GM19372 (cell line): ENCODE measurements at regions not wholly inside any gene's neighbourhood (a gene's known extent, or its start where the extent isn't known, plus 50 kb on each side); places are given as distances from the start of the nearest gene placed in this dataset.
A peak's percentile ranks its signal among the peaks of the same experiment; 100 is the strongest.

Experiments
- ATAC-seq: cut with Tn5 transposase; IDR thresholded peaks from one replicate; pipeline ENCODE4 v1.9.1; 2021; ENCODE audit warnings: mild to moderate bottlenecking, low read depth, moderate library complexity; ENCODE audit not compliant: unreplicated experiment

DNA sequence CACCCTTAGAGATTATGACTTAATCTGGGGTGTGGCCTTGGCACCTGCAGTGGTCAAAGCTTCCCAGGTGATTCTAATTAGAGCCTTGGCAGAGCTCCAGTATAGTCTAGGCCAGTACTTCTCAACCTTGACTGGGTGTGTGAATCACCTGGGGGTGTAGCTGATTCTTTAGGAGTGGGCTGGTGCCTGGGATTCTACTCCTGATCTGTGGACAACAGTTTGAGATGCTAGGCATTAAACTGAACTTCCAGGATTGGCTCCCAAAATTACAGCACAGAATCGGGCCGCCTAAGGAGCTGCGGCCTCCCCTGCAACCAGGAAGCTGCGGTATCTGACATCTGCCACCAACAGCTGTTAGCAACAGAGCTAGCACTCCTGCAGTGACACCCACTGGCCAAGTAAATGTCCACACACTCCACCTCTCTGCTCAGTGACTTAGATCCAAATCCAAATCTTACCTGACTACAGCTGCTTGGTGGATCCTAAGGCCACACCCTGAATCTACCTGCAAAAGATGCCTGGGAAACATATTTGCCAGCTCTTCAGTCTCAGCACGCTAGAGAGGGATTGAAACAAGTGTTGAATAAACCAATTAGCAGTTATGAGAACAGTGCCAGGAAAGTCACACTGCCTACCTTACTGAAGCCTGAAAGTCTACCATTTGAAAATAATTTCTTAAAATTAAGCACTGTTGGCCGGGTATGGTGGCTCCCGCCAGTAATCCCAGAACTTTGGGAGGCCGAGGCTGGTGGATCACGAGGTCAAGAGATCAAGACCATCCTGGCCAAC is 126.7 kb downstream of the UNC5CL start:
- ATAC-seq, result peak; percentile 98

DNA sequence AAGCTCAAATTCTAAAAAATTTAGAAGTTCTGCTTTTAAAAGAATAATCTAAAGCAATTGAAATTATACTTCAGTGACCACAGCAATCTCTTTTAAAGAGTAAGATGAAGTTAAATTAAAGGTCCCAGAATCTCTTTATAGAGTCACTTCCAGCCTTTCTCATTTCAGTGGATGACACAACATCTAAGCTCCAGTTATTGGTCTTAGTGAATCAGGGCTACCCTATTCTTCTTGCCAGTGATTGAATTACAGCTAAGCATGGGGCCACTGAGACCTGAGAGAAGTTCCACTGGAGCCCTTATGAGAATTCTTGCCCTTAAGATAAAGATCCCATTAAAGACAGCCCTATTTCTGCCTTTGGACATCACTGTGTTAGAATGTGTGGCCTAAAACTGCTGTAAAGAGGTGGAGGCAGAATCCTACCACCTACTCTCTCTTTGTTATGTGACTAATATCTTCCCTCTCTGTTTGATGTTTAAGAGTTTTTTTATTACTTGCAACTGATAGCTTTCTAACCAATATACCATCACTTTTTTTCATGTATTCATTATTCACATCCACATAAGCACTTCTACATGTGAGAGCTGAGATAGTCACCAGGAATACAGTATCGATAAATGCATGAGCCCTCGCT is 128.6 kb downstream of the UNC5CL start:
- no peak for ATAC-seq

DNA sequence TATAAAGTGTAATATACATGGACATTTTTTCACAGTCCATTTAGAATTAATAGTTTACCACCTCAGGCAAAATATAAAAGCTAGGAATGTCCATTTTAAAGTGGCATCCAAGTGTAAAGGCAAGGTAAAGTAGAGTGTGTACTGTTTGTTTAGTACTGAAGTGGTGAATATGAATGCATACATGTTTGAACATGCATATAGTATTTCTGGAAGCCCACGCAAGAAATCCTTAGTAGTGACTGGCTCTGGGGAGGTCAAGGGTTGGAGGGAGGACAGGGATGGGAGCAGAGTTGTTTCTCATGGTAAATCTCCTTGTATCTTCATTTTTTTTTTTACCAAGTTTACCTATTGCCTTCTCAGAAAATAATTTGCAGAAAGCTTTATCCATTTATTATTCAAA is 129.2 kb downstream of the UNC5CL start:
- no peak for ATAC-seq

DNA sequence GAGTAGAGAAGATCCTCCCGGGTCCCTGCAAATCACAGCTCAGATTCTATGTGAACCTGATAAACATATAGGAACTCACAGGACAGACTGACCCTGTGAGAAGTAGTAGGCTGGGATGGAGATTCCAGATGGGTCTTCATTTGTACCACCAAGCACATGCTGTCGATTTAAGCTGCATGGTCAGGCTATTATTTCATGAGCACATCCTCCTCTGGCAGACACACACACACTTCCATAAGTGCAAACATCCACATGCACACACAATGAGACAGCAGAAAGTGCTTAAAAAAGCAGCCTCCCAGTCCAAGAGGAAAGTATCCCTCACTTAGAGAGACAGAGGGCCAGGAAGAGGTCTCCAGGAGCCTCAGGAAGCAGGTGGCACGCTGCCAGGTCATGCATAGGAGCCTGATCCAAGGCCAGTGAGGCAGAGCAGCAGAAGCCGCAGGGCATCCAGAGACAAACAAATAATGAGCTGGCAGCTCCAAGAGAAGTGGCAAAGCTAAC is 131.8 kb downstream of the UNC5CL start:
- no peak for ATAC-seq

DNA sequence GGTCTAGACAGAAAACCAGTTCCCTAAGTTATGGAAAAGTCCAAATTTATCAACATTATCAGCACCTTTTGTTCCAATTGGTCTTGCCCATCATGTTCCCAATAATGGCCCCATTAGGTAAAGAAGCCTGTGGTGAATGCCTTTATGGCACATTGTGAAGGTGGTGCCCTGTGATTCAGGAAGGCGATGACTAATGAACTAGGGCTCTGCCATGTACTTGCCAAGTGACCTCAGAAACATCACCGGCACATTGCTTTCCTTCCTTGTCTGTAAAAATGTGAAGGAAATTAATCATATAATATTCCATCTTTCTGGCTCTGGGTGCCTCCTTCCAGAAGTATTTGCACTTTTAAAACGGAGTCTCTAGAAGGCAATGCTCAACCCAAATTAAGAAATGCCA is 132.3 kb downstream of the UNC5CL start:
- no peak for ATAC-seq

DNA sequence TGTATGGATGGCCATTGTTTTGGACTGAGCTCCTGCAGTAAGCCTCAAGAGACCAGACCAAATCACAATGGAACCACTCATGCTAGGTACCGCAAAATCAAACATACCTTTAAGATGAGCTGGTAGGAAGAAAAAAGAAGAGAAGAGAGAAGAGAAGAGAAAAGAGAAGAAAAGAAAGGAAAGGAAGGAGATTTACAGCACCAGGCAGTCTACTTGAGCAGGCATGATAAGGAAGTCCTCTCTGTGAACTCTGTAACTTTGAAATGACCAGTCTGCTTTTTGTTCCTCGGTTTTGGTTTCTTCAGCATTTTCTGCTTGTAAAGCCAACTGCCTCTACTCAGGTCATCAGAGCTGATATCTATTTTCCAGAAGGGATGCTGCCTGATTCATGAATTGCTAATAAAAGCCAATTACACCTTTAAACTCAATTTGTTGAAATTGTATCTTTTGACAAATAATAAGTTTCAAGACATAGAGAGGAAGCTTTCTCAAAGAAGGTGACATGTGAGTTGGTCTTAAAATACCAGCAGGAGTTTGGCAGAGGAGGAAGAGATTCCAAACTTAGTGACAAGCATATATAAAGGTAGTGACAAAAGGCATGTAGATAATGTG is 134.3 kb downstream of the UNC5CL start:
- ATAC-seq, result no peak

DNA sequence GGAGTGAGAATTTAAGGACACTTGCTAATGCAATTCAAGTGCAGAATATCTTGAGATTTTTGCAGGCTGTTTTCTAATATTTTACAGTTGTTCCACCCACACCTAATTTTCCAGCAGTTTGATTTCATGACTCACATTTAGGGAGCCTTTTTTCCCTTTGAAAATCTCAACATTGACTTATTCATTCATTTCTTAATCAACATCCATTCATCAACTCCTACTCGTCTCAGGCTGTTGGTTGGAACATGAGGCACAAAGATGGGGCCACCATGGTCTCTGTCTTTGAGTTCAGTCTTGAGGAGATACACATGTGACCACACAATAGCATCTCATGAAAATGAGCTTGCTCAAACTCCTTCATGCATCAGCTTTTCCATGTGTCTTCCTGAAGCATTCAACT is 135.6 kb downstream of the UNC5CL start:
- no peak for ATAC-seq

DNA sequence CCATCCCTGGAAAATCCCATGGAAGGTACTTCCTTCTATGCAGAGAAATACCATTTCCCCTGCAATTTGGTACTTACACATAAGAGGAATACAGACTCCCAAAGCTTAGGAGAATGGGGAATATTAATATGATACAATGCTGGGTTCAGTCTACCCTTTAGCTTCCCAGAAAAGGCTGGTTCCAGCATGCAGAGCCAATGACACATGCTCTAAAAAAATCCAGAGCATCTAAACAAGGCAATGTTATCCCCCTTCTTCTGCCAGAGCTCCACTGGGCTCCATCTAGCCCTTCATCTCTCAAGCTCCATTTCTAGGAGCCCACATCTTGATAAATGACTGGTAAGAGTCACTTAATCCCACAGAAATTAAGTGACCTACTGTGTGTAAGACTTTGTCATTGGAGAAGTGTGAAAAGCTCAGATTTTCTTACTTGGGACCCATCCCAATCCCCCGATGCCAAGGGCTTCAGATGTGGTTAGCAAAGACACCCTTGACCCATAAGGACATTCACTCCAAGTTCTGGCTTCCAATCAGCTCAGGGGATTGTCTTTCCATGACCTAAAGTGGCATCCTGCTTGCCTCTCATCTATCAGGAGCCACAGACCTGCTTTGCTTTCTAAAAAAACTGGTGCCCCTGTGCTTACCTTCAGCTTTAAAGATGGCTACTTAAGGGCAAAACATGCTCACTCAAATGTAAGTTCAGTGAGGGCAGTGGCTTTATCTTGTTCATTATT is 137.5 kb downstream of the UNC5CL start:
- ATAC-seq, result no peak

DNA sequence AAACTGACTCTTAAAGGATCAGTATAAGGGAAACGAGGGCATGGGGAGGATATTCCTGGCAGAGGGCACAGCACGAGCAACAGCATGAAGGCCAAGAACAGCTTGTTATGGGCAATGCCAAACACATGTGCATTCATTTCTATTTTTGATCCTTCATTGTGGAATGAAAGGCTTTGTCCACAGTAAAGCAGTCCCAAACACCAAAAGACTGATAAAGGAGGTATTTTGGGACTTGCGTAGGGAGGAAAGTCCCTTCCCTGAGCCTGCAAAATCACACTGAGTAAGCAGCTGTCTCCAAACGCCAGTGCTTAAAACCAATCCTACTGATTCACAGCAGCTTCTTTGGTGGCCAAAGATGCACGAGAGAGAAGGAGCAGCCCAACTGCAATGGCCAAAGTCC is 138.2 kb downstream of the UNC5CL start:
- ATAC-seq, result no peak

DNA sequence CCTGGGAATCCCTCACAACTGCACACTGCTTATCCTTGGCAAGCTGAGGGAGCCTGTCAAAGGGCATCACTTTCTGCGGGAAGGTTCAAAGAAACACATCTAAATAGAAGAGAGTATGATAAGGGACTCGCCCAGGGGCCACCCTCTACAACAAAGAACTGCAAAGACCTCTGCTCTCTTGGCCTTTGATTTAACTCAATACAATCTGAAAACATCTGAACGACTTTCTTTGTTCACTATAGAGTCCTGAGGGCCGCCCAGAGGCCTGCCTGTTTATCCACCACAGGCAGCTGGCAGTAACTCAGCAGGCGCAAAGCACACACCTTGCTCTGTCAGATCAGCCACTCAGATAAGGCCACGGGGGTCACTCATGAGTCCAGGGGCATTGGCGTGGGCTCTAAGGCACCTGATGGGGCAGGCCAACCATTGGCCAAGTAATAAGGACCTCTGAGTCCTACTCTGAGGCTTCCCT is 139.3 kb downstream of the UNC5CL start:
- ATAC-seq, result no peak

DNA sequence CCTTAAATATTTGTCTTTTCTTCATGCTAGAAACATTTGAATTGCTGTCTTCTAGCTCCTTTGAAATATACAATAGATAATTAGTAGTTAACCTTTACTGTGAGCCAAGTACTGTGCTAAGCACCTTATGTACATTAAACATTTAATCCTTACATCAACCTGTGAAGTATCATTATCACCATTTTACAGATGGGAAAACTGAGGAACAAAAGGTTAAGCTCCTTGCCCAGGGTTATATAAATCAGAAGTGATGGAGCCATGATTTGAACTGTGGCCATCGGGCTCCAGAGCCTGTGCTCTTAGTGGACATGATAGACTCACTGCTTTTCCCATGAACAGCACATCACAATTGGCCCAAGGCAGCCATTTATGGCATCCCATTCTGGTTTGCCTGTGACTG is 140.9 kb downstream of the UNC5CL start:
- ATAC-seq, result no peak

DNA sequence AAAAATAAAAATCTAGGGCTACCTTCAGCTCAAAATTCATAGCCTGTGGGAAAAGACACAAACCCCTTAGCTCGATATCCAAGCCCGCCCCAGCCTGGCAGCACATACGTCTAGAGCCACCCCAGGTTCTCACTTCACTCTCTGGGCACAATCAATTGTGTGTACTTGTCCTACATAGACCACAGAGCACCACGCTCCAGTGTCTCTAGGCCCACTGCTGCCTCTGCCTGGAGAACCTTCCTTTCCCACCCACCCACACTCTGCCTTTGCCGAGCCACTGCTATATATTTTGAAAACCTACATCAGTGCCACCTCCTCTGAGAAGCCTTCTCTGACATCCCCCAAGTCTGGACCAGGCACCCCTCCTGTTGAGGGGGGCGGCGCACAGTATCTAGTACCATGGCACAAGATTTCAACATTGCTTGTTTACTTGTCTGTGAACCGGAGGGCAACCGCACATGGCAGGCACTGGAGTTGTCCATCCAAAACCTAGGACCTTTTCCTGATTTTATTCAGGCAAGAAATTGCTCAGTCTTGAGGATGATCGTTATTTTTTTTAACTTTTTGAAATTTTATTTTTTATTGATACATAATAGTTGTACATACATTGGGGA is 141.5 kb downstream of the UNC5CL start:
- ATAC-seq, result no peak

DNA sequence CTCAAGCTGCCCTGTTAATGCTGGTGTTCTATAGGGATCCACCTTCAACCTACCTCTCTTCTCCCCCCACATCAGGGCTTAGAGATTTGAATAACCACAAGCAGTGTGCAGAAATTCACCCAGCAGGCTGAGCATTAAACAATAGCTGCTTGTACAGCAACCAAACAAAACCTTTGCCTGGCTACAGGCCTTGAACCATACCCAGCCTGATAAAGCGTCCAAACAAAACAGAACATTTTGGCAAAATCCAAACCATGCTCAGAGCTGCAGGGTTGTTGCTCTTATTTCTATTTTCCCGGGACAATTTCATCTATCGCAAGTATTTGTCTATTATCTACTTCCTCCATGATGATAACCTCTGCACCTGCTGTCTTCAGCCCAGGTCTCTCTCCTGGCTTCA is 142.3 kb downstream of the UNC5CL start:
- ATAC-seq, result no peak

DNA sequence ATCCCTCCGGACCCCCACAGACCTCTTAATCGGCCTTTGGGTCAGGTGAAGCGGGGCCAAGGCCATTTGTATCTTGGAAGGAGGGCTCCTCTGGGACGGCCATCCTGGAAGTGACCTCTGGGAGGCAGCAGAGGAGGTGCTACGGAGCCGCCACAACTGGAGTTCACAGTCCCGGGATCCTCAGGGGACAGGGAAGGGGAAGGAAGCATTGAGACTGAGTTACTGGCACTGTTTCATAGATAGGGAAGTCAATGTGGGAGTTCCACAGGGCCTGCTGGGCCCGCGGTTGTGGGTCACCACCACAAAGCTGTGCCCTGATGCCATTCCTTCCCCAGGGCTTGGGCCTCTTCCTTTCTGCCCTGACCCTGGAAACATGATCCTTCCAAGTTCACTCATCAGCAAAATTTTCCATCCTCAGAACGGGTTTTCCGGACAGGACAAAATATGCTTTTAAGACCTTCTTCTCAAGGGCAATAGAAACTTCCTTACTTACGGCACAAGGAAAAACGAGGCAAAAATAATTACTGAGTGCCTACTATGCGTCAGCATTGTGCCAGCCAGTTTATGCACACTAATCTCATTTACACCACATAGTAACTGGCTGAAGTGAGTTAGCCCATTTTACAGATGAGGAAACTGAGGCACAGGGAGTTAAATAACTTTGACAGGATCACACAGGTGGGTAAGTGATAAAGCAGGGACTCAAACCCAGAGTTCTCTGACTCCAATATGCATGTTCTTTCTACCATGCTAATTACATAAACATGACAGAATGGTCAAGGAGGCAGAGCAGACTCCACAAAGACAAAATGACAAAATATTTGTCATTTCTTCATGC is 143.8 kb downstream of the UNC5CL start:
- ATAC-seq, result no peak

DNA sequence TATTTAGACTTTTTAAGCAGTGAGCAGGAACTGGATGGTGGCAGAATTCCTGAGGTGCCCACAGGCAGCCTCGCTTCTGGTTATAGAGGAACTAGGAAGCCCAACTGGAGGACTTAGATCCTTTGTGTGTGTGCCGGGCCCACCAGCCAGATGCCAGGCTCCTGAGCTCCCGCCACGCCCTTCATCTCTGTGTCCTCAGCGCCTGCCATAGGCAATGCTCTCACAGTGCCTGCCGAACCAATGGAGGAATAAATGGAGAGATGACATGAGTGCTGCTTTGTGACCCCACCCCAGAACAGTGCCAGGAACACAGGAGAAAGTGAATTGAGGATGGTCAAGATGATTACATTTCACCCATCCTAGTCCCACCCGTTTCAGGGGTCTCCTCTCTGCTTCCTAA is 146.0 kb downstream of the UNC5CL start:
- no peak for ATAC-seq

DNA sequence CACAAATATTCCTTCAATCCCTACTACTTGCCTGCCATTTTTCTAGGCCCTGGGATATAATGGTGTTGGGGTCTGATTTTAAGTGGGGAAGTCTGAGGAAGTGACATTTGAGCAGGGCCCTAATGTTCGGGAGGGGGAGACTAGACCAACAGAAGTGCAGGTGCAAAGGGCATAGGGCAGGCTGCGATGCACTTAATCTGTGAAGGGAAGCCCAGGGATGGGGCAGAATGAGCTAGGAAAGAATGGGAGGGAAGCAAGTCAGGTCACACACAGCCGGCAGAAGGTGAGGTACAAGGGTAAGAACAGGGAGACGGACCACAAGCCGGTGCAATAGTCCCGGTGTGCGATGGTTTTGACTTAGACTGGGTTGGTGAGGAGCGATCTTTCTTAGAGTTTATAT is 146.8 kb downstream of the UNC5CL start:
- no peak for ATAC-seq

DNA sequence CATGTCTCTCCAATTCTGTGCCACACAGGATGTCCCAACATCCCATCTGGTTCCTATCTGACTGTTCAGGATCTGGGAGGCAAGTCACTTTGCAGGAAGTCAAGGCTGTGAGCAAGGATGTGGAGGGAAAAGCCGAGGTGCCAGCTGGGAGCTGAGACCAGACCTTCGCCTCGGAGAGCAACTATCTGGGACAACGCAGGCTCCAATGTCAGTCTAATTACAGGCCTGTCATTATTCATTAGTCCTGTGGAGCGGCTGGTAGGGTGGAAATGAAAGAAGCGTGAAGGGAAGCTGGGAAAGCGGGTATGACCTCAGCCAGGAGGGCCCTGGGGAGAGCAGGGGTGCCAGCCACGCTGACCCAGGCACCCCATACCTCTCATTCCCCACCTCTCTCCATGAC is 147.3 kb downstream of the UNC5CL start:
- no peak for ATAC-seq

DNA sequence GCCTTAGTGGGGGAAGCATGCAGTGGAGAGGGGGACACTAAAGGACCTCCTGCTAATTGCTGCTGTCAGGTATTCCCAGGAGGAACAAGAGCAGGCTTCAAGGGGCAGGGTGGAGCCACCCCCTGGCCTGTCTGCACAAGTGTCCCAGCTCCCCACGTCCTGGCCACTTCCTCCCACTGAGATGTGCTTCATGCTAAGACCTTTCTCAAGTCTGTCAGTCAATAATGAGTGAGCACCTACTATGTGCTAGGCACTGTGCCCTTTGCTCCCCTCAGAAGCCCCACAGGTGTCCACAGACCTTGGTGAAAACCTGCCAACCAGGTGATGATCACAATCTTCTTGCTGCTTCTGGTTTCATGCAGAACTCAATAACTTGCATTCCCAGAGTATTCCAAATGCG is 147.9 kb downstream of the UNC5CL start:
- ATAC-seq, result no peak

DNA sequence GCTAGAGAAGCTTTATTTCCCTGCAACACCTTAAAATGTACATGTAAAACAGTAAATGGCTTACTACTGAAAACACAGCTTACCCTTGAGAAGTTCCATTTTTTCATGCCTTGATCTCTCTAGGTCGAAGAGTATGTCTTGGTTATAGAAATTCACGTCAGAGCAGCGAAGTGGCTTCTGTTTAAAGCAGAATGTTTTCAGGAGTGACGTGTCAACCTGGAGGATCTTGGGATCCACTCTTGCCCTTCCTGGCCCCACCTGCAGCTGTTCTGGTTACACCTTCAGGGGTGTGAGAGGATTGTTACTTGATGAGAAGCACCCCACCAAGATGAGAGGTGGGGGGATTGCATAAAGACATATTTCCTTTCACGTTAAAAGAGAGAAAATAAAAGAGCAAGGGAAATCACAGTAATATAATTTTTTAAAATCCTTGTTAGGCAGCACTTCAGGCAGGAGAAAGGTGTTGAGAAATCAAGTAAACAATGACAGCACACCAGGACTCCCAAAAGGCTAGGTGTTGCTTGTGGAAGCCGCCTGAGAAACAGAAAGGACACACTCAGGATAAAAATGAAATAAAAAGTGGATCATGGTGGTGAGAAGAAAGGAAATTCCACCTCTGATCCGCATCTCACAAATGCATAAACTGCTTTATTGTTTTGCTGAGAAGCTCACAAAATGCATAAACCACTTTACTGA is 149.7 kb downstream of the UNC5CL start:
- ATAC-seq, result no peak
